PC-9 (cell line): ENCODE measurements at regions not wholly inside any gene's neighbourhood (a gene's known extent, or its start where the extent isn't known, plus 50 kb on each side); places are given as distances from the start of the nearest gene placed in this dataset.

ENCODE experiments used
- BruUV-seq: library from RNA; stranded (reverse); fragments of 400-500 nt; replicated peaks from 2 replicates; lab custom pipeline; 2021; lab: Mats Ljungman, UMichigan
- CTCF ChIA-PET: fragments of 300-600 bp; sonication (Branson Sonifier 250); formaldehyde crosslinking; loops from one replicate; lab custom pipeline; 2022; ENCODE audit warnings: antibody characterized with exemption; lab: Charles Lee
- POLR2A ChIA-PET: fragments of 300-600 bp; sonication (Branson Sonifier 250); formaldehyde crosslinking; loops from one replicate; lab custom pipeline; 2022; ENCODE audit warnings: antibody characterized with exemption; ENCODE audit not compliant: unreplicated experiment; lab: Charles Lee
- DNase-seq, 2 experiments: peaks; one replicate each; pipeline versions ENCODE4 v3.0.0 to v3.0.0-alpha.2; 2015 to 2022; ENCODE audit warnings: mixed read lengths in 1 of 2
- H2AFZ ChIP-seq: fragments of 200-600 bp; sonication (generic); 2 replicates; pipeline ENCODE4 v1.8.1; 2017; ENCODE audit warnings: antibody characterized with exemption
- H3F3A ChIP-seq: fragments of 200-600 bp; sonication (generic); 2 replicates; pipeline ENCODE4 v1.8.1; 2017; ENCODE audit warnings: antibody characterized with exemption, mild to moderate bottlenecking, low read depth; ENCODE audit not compliant: insufficient read depth
- H3K27ac ChIP-seq: fragments of 200-600 bp; sonication (generic); 2 replicates; pipeline ENCODE4 v1.6.1; 2016; ENCODE audit warnings: mixed run types
- H3K27me3 ChIP-seq: fragments of 200-600 bp; sonication (generic); 2 replicates; pipeline ENCODE4 v1.6.1; 2016; ENCODE audit warnings: low read depth, mixed run types; ENCODE audit not compliant: insufficient read depth
- H3K36me3 ChIP-seq: fragments of 200-600 bp; sonication (generic); 2 replicates; pipeline ENCODE4 v1.6.1; 2016; ENCODE audit warnings: low read depth, mixed run types
- H3K4me1 ChIP-seq: fragments of 200-600 bp; sonication (generic); replicated peaks from 2 replicates; pipeline ENCODE4 v1.6.1; 2016; ENCODE audit warnings: mixed run types; ENCODE audit not compliant: insufficient read depth
- H3K4me2 ChIP-seq: fragments of 200-600 bp; sonication (generic); 2 replicates; pipeline ENCODE4 v1.6.1; 2017; ENCODE audit warnings: mixed run types
- H3K4me3 ChIP-seq: fragments of 200-600 bp; sonication (generic); 2 replicates; pipeline ENCODE4 v1.6.1; 2016; ENCODE audit warnings: mixed run types
- H3K79me2 ChIP-seq: fragments of 200-600 bp; sonication (generic); 2 replicates; pipeline ENCODE4 v1.6.1; 2017; ENCODE audit warnings: low read depth, mixed run types
- H3K9me2 ChIP-seq: fragments of 200-600 bp; sonication (generic); 2 replicates; pipeline ENCODE4 v1.8.1; 2017; ENCODE audit warnings: mild to moderate bottlenecking; ENCODE audit not compliant: insufficient read depth
- H3K9me3 ChIP-seq: fragments of 200-600 bp; sonication (generic); 2 replicates; pipeline ENCODE4 v1.8.1; 2016; ENCODE audit warnings: low read depth; ENCODE audit not compliant: insufficient read depth
- H4K20me1 ChIP-seq: fragments of 200-600 bp; sonication (generic); 2 replicates; pipeline ENCODE4 v1.8.1; 2017; ENCODE audit not compliant: insufficient read depth
- CTCF ChIP-seq: fragments of 200-600 bp; sonication (generic); conservative IDR thresholded peaks from 2 replicates; pipeline ENCODE4 v1.6.1; 2017; ENCODE audit warnings: mixed run types, antibody characterized with exemption, mild to moderate bottlenecking, moderate library complexity
- EZH2 ChIP-seq: fragments of 200-600 bp; sonication (generic); IDR thresholded peaks from 2 replicates; pipeline ENCODE4 v1.8.0; 2017; ENCODE audit warnings: antibody characterized with exemption, low read depth
- intact Hi-C: fragments of 100-400 bp; cut with micrococcal nuclease; formaldehyde crosslinking; loops from one replicate; pipeline ENCODE4 v1.10.0; 2022; ENCODE audit not compliant: unreplicated experiment

GRCh38 chr5:28984639-28985038, 1946.3 kb upstream of the CDH9 start:
- Histone ChIP-seq H4K20me1 (no peaks in the 10 kb centered on the region), H3K27me3 (no peaks in the 10 kb centered on the region), H3K4me1 (no peaks in the 10 kb centered on the region), H3K4me2 (no peak overlapping the region), H3K27ac (no peak overlapping the region), H3K9me3 (no peaks in the 10 kb centered on the region), H3F3A (no peaks in the 10 kb centered on the region), H3K9me2 (no peaks in the 10 kb centered on the region), H3K79me2 (no peaks in the 10 kb centered on the region), H3K36me3 (no peaks in the 10 kb centered on the region), H2AFZ (no peak overlapping the region), H3K4me3 (no peak overlapping the region)
- intact Hi-C loops: no loop called here
- TF ChIP-seq EZH2 (no peak), CTCF (no peak)
- DNase-seq: no peak
- CTCF ChIA-PET: no interaction called here
- POLR2A ChIA-PET: no interaction called here
- BruUV-seq: no TSS peak

- H3K4me2 ChIP-seq: no peak overlapping the region
- CTCF ChIA-PET: no interaction called here
- BruUV-seq: no TSS peak
- H3K9me2 ChIP-seq: 0 out of 2 replicates have a peak, but pooled peaks cover 5% of the 10 kb centered on the region
- H3K4me1 ChIP-seq: no peaks in the 10 kb centered on the region
- H3K27me3 ChIP-seq: no peaks in the 10 kb centered on the region
- POLR2A ChIA-PET: no interaction called here
- no peaks in the 10 kb centered on the region for H3K9me3 ChIP-seq
- H2AFZ ChIP-seq: no peak overlapping the region
- H4K20me1 ChIP-seq: no peaks in the 10 kb centered on the region; the same call in 1 of the 2 replicates
- H3K79me2 ChIP-seq: no peaks in the 10 kb centered on the region
- no peak for TF ChIP-seq CTCF
- no peak for TF ChIP-seq EZH2
- no peak for DNase-seq
- no peaks in the 10 kb centered on the region for H3K36me3 ChIP-seq
- no peaks in the 10 kb centered on the region for H3F3A ChIP-seq
- H3K27ac ChIP-seq: no peak overlapping the region
- no peak overlapping the region for H3K4me3 ChIP-seq
- intact Hi-C loops: no loop called here
Measured at GRCh38 chr5:28975508-28975907, 1937.1 kb upstream of the CDH9 start.

- H3K27ac ChIP-seq: no peak overlapping the region
- no peaks in the 10 kb centered on the region for H3K9me3 ChIP-seq
- H3K79me2 ChIP-seq: no peaks in the 10 kb centered on the region
- no peaks in the 10 kb centered on the region for H3K27me3 ChIP-seq
- no peaks in the 10 kb centered on the region for H3K4me1 ChIP-seq
- no peaks in the 10 kb centered on the region for H3K36me3 ChIP-seq
- intact Hi-C loops: no loop called here
- DNase-seq: no peak
- H3K4me2 ChIP-seq: no peak overlapping the region
- TF ChIP-seq EZH2: no peak
- TF ChIP-seq CTCF: no peak
- ChIA-PET POLR2A (no interaction called here), CTCF (no interaction called here)
- H3K4me3 ChIP-seq: no peak overlapping the region
- no peaks in the 10 kb centered on the region for H4K20me1 ChIP-seq
- H2AFZ ChIP-seq: no peak overlapping the region
- H3K9me2 ChIP-seq: no peaks in the 10 kb centered on the region
- H3F3A ChIP-seq: no peaks in the 10 kb centered on the region
- no TSS peak for BruUV-seq
Measured at GRCh38 chr5:28967848-28968247, 1929.5 kb upstream of the CDH9 start.
